Stomach (tissue), 4 donors: ENCODE measurements at regions not wholly inside any gene's neighbourhood (a gene's known extent, or its start where the extent isn't known, plus 50 kb on each side); places are given as distances from the start of the nearest gene placed in this dataset.

Source experiments
- CTCF ChIP-seq, 7 experiments: fragments of 450-650 bp in 4 of 7; fragments of 200-600 bp in 3 of 7; sonication (generic) in 3 of 7; IDR thresholded peaks; one replicate each; pipeline ENCODE4 v1.5.1; 2016 to 2019; ENCODE audit warnings: antibody characterized with exemption in 7 of 7, control low read depth in 2 of 7, mild to moderate bottlenecking in 1 of 7
- POLR2A ChIP-seq, 4 donors: fragments of 450-650 bp; IDR thresholded peaks; one replicate each; pipeline ENCODE4 v1.6.1; 2016; ENCODE audit warnings: antibody characterized with exemption in 4 of 4, control low read depth in 2 of 4, mild to moderate bottlenecking in 1 of 4, moderate library complexity in 1 of 4

- no peak for TF ChIP-seq POLR2A (IDR thresholded peaks at IDR 0.05)
- TF ChIP-seq CTCF (IDR thresholded peaks at IDR 0.05) = no peak
These were observed 50.6 kb downstream of the SLIT2 start for GRCh38 chr4:20302336-20302735.
